ENCODE measurements at regions not wholly inside any gene's neighbourhood (a gene's known extent, or its start where the extent isn't known, plus 50 kb on each side); places are given as distances from the start of the nearest gene placed in this dataset.

DNA sequence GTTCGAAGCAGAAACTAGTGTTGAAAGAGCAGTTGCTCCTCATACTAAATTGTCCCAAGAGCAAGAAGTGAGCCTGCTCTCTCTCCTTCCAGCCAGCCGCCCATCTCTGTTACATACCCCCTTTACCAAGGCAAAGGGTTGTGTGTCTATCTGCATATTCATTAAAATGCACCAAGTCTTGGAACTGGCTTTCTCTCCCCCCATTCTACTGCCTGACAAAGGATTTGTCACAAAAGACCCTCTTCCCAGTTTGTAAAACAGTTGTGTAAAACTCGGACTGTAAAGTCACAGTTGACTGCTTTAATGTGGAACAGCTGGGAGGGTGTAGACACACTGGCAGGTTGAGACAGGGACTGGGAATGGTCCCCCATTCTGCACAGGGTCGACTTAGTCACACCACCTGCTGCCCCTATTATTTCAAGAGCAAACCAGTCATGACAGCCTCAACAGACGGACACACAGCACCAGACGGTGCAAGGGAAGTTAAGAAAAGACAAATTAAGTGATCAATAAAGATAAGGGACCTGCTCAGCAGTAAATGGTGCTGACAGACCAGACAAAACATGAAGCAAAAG lies 60.0 kb upstream of the HTATIP2 start:
- no peak for TF ChIP-seq CTCF (IDR thresholded peaks at IDR 0.05)
- TF ChIP-seq POLR2A (IDR thresholded peaks at IDR 0.05): no peak
